SK-N-SH (cell line): ENCODE measurements at regions not wholly inside any gene's neighbourhood (a gene's known extent, or its start where the extent isn't known, plus 50 kb on each side); places are given as distances from the start of the nearest gene placed in this dataset.

Source experiments
- CTCF ChIA-PET: fragments of 300-600, 350-600 bp; formaldehyde crosslinking; extraction: SDS; loops from one replicate; lab custom pipeline; 2021; lab: Yijun Ruan, JAX
- POLR2A ChIA-PET: fragments of 350-600 bp; sonication (Branson Sonifier 250); formaldehyde crosslinking; extraction: SDS; loops from one replicate; lab custom pipeline; 2020; ENCODE audit warnings: antibody characterized with exemption, inconsistent platforms; lab: Yijun Ruan, JAX
- DNase-seq: peaks from one replicate; pipeline ENCODE4 v3.0.0; 2012
- H2AFZ ChIP-seq: fragments of 200-600 bp; sonication (generic); 2 replicates; pipeline ENCODE4 v1.8.1; 2016; ENCODE audit warnings: antibody characterized with exemption, mild to moderate bottlenecking, low read depth
- H3F3A ChIP-seq: fragments of 200-600 bp; sonication (generic); replicated peaks from 2 replicates; pipeline ENCODE3; 2016; ENCODE audit warnings: antibody characterized with exemption, mild to moderate bottlenecking; ENCODE audit not compliant: insufficient read depth
- H3K27ac ChIP-seq, 2 experiments: fragments of 200-500 bp in 1 of 2; fragments of 200-600 bp in 1 of 2; sonication (Bioruptor generic) in 1 of 2; sonication (generic), shearing (Covaris generic) in 1 of 2; 2 replicates each; pipeline versions ENCODE4 v1.5.1 to v1.6.1; 2014 to 2016; ENCODE audit warnings: low read depth in 2 of 2, inconsistent platforms in 1 of 2, low read length in 1 of 2, mild to moderate bottlenecking in 1 of 2, mixed read lengths in 1 of 2
- H3K27me3 ChIP-seq: fragments of 200-600 bp; sonication (generic), shearing (Covaris generic); 2 replicates; pipeline ENCODE4 v1.6.1; 2016; ENCODE audit warnings: mixed run types; ENCODE audit not compliant: insufficient read depth
- H3K36me3 ChIP-seq, 2 experiments: fragments of 200-500 bp in 1 of 2; fragments of 200-600 bp in 1 of 2; sonication (Bioruptor generic) in 1 of 2; sonication (generic) in 1 of 2; replicated peaks in 1 of 2; 2 replicates each; pipeline versions ENCODE3 to v1.5.1; 2014 to 2016; ENCODE audit warnings: low read length in 1 of 2, mild to moderate bottlenecking in 1 of 2; ENCODE audit not compliant: insufficient read depth in 2 of 2, control insufficient read depth in 1 of 2
- H3K4me1 ChIP-seq, 2 experiments: fragments of 200-500 bp in 1 of 2; fragments of 200-600 bp in 1 of 2; sonication (Bioruptor generic) in 1 of 2; sonication (generic), shearing (Covaris generic) in 1 of 2; 2 replicates each; pipeline versions ENCODE4 v1.5.1 to v1.6.1; 2014 to 2016; ENCODE audit warnings: low read depth in 1 of 2, low read length in 1 of 2, mixed run types in 1 of 2; ENCODE audit not compliant: insufficient read depth in 2 of 2, control insufficient read depth in 1 of 2
- H3K4me2 ChIP-seq: fragments of 200-600 bp; sonication (generic), shearing (Covaris generic); 2 replicates; pipeline ENCODE4 v1.6.1; 2017; ENCODE audit warnings: mixed run types
- H3K4me3 ChIP-seq, 2 experiments: fragments of 200-500 bp in 1 of 2; fragments of 200-600 bp in 1 of 2; sonication (Bioruptor generic) in 1 of 2; sonication (generic), shearing (Covaris generic) in 1 of 2; 2 replicates each; pipeline versions ENCODE4 v1.5.1 to v1.8.1; 2014 to 2016; ENCODE audit warnings: low read depth in 2 of 2, inconsistent platforms in 1 of 2, low read length in 1 of 2, mild to moderate bottlenecking in 1 of 2, mixed read lengths in 1 of 2, moderate library complexity in 1 of 2
- H3K79me2 ChIP-seq: fragments of 200-600 bp; sonication (generic); 2 replicates; pipeline ENCODE4 v1.8.1; 2017; ENCODE audit warnings: mild to moderate bottlenecking; ENCODE audit not compliant: insufficient read depth
- H3K9ac ChIP-seq: fragments of 200-600 bp; sonication (generic); 2 replicates; pipeline ENCODE4 v1.6.1; 2017; ENCODE audit warnings: mixed run types
- H3K9me2 ChIP-seq: fragments of 200-600 bp; sonication (generic); 2 replicates; pipeline ENCODE4 v1.6.1; 2017; ENCODE audit warnings: mixed run types
- H3K9me3 ChIP-seq: fragments of 200-600 bp; sonication (generic); 2 replicates; pipeline ENCODE4 v1.6.1; 2017; ENCODE audit warnings: mixed run types, mild to moderate bottlenecking, moderate library complexity
- H4K20me1 ChIP-seq: fragments of 200-600 bp; sonication (generic); 2 replicates; pipeline ENCODE4 v1.6.1; 2017; ENCODE audit warnings: mild to moderate bottlenecking, mixed run types; ENCODE audit not compliant: insufficient read depth
- CHD2 ChIP-seq: fragments of 150-350 bp; IDR thresholded peaks from 2 replicates; pipeline ENCODE4 v1.6.1; 2018; ENCODE audit warnings: low read length; ENCODE audit not compliant: partially characterized antibody
- EP300 ChIP-seq, 2 experiments: IDR thresholded peaks; 2 replicates each; pipeline versions ENCODE4 v1.4.0 to v1.6.1; 2012; ENCODE audit warnings: borderline replicate concordance in 1 of 2, low read depth in 1 of 2, low read length in 1 of 2
- FOSL2 ChIP-seq: IDR thresholded peaks from 2 replicates; pipeline ENCODE4 v1.4.0; 2012; ENCODE audit warnings: low read depth, mild to moderate bottlenecking, moderate library complexity, borderline replicate concordance
- FOXJ3 ChIP-seq: sonication (generic); formaldehyde crosslinking; IDR thresholded peaks from 2 replicates; pipeline ENCODE4 v1.5.1; 2020; ENCODE audit warnings: mild to moderate bottlenecking, missing genetic modification reagents
- FOXM1 ChIP-seq: IDR thresholded peaks from 2 replicates; pipeline ENCODE4 v1.4.0; 2012; ENCODE audit warnings: low read depth, mild to moderate bottlenecking
- GATA2 ChIP-seq: sonication (generic); formaldehyde crosslinking; IDR thresholded peaks from 2 replicates; pipeline ENCODE4 v1.5.0; 2020; ENCODE audit warnings: mild to moderate bottlenecking, missing genetic modification reagents
- IRF3 ChIP-seq: fragments of 150-350 bp; IDR thresholded peaks from 2 replicates; pipeline ENCODE4 v1.6.1; 2016; ENCODE audit warnings: mild to moderate bottlenecking, low read depth, low read length
- MEF2A ChIP-seq: IDR thresholded peaks from 2 replicates; pipeline ENCODE4 v1.4.0; 2012; ENCODE audit warnings: low read depth, borderline replicate concordance
- NFIC ChIP-seq: IDR thresholded peaks from 2 replicates; pipeline ENCODE4 v1.4.0; 2012; ENCODE audit warnings: borderline replicate concordance
- PBX3 ChIP-seq: IDR thresholded peaks from 2 replicates; pipeline ENCODE4; 2012
- RAD21 ChIP-seq: IDR thresholded peaks from 2 replicates; pipeline ENCODE4 v1.6.1; 2012; ENCODE audit warnings: mild to moderate bottlenecking, low read length
- RCOR1 ChIP-seq: fragments of 150-350 bp; IDR thresholded peaks from 2 replicates; pipeline ENCODE4 v1.6.1; 2017; ENCODE audit warnings: antibody characterized with exemption, low read length
- RXRA ChIP-seq: IDR thresholded peaks from 2 replicates; pipeline ENCODE4 v1.4.0; 2012; ENCODE audit warnings: low read depth, mild to moderate bottlenecking, borderline replicate concordance
- SMC3 ChIP-seq: IDR thresholded peaks from 2 replicates; pipeline ENCODE4 v1.6.1; 2012; ENCODE audit warnings: low read depth, low read length, improper control_type of control experiment
- TCF12 ChIP-seq: IDR thresholded peaks from 2 replicates; pipeline ENCODE4 v1.4.0; 2012
- TEAD4 ChIP-seq: IDR thresholded peaks from 2 replicates; pipeline ENCODE4 v1.4.0; 2012; ENCODE audit warnings: mild to moderate bottlenecking, borderline replicate concordance; ENCODE audit not compliant: insufficient read depth
- ZBTB33 ChIP-seq: IDR thresholded peaks from 2 replicates; pipeline ENCODE4 v1.4.0; 2012; ENCODE audit warnings: low read depth, borderline replicate concordance
- WGBS: methylation state at CpG from one replicate; pipeline ENCODE4 v1.1.6; 2017; ENCODE audit warnings: low lambda C conversion rate; 5-methylcytosine and 5-hydroxymethylcytosine counted together

- H4K20me1 ChIP-seq, result no peaks in the 10 kb centered on the region
- H2AFZ ChIP-seq, result no peak overlapping the region
- H3K4me1 ChIP-seq, result no peaks in the 10 kb centered on the region; a peak in 1 of 4 replicates
- H3K4me3 ChIP-seq, result no peak overlapping the region
- H3K9me3 ChIP-seq, result no peaks in the 10 kb centered on the region
- no peak for TF ChIP-seq TEAD4
- TF ChIP-seq TCF12, result no peak
- no peak for TF ChIP-seq NFIC
- no peak for TF ChIP-seq ZBTB33
- peak; percentile 25; the same call in 1 of the 2 replicates for TF ChIP-seq RAD21
- no peak for TF ChIP-seq PBX3
- TF ChIP-seq FOXM1, result no peak
- TF ChIP-seq FOXJ3 (CRISPR knock-in tag), result no peak
- peak; percentile 17 for TF ChIP-seq CHD2
- TF ChIP-seq FOSL2, result no peak
- peak in 1 of 2 experiments; percentile 79; a peak in 2 of 4 replicates for TF ChIP-seq EP300 (IDR thresholded peaks at IDR 0.05; ENCODE audit: borderline replicate concordance in 1 of 2, low read depth in 1 of 2, low read length in 1 of 2)
- no peak for TF ChIP-seq SMC3
- peak; percentile 88 for TF ChIP-seq GATA2 (CRISPR knock-in tag)
- peak; percentile 39; the same call in 1 of the 2 replicates for TF ChIP-seq RCOR1
- no peak for TF ChIP-seq IRF3
- no peak for TF ChIP-seq MEF2A
- TF ChIP-seq RXRA, result no peak
- peak overlapping the region in 1 of 2 experiments; percentile 80; a peak in 2 of 4 replicates for H3K27ac ChIP-seq
- H3K9me2 ChIP-seq, result no peaks in the 10 kb centered on the region
- H3K4me2 ChIP-seq, result no peak overlapping the region
- peak; percentile 14 for DNase-seq
- H3K27me3 ChIP-seq, result no peaks in the 10 kb centered on the region
- no peaks in the 10 kb centered on the region for H3F3A ChIP-seq
- CTCF ChIA-PET, result interaction anchor here (1.9 to 2.3 kb wide), 3 partner anchors 137 to 514 kb away, joined by 4 to 11 read pairs (median 6); no protein-coding TSS in a partner anchor
- no peaks in the 10 kb centered on the region for H3K36me3 ChIP-seq
- WGBS, result 0% methylated on average over 2 of the region's 2 CpGs
- no peak overlapping the region for H3K9ac ChIP-seq
- no peaks in the 10 kb centered on the region for H3K79me2 ChIP-seq
- POLR2A ChIA-PET, result no interaction called here
Measured at GRCh38 chr11:42768576-42768975, 543.2 kb upstream of the API5 start.
